Activated naive CD8-positive, alpha-beta T cell treated with anti-CD3 and anti-CD28 coated beads, Interleukin-2, amount 10 ng/mL, durations not matched to agents 7 days and 5 days (primary cell): ENCODE measurements at regions not wholly inside any gene's neighbourhood (a gene's known extent, or its start where the extent isn't known, plus 50 kb on each side); places are given as distances from the start of the nearest gene placed in this dataset.

Source experiments
- ATAC-seq: fragments of 150-1000 bp; cut with Tn5 transposase; one replicate; pipeline ENCODE4 v1.10.0; 2021; ENCODE audit warnings: low read depth, moderate library complexity
- POLR2A ChIA-PET: fragments of 350-600 bp; sonication (Branson Sonifier 250); formaldehyde crosslinking; loops from one replicate; lab custom pipeline; 2021; ENCODE audit warnings: antibody characterized with exemption; lab: Charles Lee
- DNase-seq: peaks from one replicate; pipeline ENCODE4 v3.0.0; 2021
- H3K27ac Mint-ChIP-seq: one replicate; pipeline ENCODE4 v1.8.0; 2022; ENCODE audit warnings: mild to moderate bottlenecking, mixed read lengths
- H3K27me3 Mint-ChIP-seq: one replicate; pipeline ENCODE4 v1.8.0; 2022; ENCODE audit warnings: mild to moderate bottlenecking, moderate library complexity, mixed read lengths
- H3K36me3 Mint-ChIP-seq: one replicate; pipeline ENCODE4 v1.8.0; 2021; ENCODE audit warnings: mild to moderate bottlenecking, mixed read lengths
- H3K4me1 Mint-ChIP-seq: one replicate; pipeline ENCODE4 v1.8.0; 2021; ENCODE audit warnings: mixed read lengths
- H3K4me3 Mint-ChIP-seq: one replicate; pipeline ENCODE4 v1.8.0; 2022; ENCODE audit warnings: mild to moderate bottlenecking, moderate library complexity, mixed read lengths
- H3K9me3 Mint-ChIP-seq: one replicate; pipeline ENCODE4 v1.8.0; 2021; ENCODE audit warnings: mixed read lengths

DNA sequence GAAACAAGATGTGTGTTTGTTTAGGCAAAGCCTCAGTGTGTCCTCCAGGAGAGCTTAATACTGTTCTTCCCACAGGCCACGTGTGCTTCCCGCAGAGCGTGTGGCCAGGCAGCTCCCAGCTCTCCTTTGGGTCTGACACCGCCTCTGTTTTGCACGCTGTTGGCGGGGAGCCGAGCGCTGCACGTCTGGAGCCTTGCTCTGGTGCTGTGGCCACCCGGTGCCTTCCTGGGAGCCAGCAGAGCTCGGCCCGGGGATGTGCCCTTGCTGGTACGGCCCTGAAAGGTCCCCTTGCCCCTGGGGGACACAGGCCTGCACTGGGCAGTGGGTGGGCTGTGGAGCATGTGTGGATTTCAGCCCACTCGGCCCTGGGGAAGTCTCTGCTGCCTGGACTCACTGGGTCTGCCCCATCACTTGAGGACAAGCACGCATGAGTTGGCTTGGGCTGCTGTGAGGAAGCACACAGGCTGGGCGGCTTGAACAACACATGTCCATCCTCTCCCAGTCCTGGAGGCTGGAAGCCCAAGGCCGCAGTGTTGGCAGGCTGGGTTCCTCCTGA is 160.7 kb upstream of the HDAC4 start:
- H3K36me3 Mint-ChIP-seq, result no peaks in the 10 kb centered on the region
- no peak for DNase-seq
- no peak overlapping the region for H3K4me3 Mint-ChIP-seq
- H3K4me1 Mint-ChIP-seq, result no peaks in the 10 kb centered on the region
- POLR2A ChIA-PET, result no interaction called here
- ATAC-seq, result no peak
- H3K27ac Mint-ChIP-seq, result no peak overlapping the region
- no peaks in the 10 kb centered on the region for H3K9me3 Mint-ChIP-seq
- H3K27me3 Mint-ChIP-seq, result peaks cover 8% of the 10 kb centered on the region

DNA sequence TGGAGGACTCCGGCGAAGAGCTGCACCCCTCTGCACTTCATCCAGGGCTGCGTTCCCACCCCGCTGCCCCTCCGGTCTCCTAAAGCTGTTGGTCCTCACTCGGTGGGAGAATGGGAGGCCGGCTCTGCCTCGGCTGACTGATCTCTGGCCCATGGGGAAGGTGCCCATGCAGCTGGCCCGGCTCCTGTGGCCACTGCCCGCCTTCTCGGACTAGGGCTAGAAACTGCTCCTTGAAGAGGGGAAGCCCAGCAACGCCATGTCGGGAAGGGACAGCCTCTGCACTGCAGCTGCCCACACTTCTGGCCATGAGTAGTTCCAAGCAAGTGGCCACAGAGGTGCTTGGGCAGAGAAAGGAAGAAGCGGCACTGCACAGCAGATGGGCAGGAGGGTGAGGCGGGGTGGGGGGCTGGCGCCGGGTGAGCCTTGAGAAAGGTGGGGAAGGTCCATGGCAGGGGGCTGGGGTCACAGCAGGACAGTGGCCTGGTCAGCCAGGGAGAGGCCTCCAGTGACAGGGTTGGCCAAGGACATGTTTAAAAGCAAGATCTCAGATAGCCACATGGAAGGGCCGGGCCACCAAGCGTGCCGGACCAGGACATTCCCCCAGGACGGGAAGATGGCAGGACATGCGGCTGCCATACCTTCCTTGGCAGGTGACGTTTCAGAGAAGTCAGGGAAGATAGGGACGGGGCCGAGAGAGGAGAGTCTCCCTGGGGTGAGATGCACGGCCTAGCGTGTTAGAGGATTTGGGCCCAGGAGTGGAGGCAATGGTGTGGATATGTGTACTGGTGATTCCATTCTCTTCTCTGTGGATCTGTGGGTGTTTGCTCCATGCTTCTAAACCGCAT is 158.8 kb upstream of the HDAC4 start:
- ATAC-seq, result no peak
- H3K27ac Mint-ChIP-seq, result no peak overlapping the region
- H3K4me3 Mint-ChIP-seq, result no peak overlapping the region
- peaks cover 19% of the 10 kb centered on the region for H3K27me3 Mint-ChIP-seq
- H3K36me3 Mint-ChIP-seq, result no peaks in the 10 kb centered on the region
- POLR2A ChIA-PET, result no interaction called here
- no peaks in the 10 kb centered on the region for H3K9me3 Mint-ChIP-seq
- peaks cover 1% of the 10 kb centered on the region for H3K4me1 Mint-ChIP-seq
- DNase-seq, result no peak

DNA sequence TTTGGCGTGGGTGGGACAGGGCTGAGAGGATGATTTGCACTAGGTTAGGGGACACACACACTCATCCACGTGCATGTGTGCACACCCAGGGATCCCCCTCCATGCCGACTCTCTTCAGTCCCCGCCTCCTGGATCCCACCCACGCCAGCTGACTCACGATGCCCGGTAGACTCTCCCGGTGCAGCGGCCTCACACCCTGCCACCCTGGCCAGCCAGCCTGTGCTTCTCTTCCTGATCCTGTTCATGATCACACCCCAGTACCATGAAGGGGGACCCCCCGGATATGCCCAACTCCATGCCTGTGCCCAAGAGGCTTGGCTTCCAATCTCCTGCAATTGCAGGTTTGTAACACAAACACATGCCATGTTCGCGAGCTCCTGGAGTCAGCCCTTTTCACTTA is 157.8 kb upstream of the HDAC4 start:
- peaks cover 1% of the 10 kb centered on the region for H3K4me1 Mint-ChIP-seq
- no peak for DNase-seq
- POLR2A ChIA-PET, result no interaction called here
- no peaks in the 10 kb centered on the region for H3K9me3 Mint-ChIP-seq
- ATAC-seq, result no peak
- H3K27me3 Mint-ChIP-seq, result peaks cover 27% of the 10 kb centered on the region
- no peak overlapping the region for H3K4me3 Mint-ChIP-seq
- no peaks in the 10 kb centered on the region for H3K36me3 Mint-ChIP-seq
- no peak overlapping the region for H3K27ac Mint-ChIP-seq

DNA sequence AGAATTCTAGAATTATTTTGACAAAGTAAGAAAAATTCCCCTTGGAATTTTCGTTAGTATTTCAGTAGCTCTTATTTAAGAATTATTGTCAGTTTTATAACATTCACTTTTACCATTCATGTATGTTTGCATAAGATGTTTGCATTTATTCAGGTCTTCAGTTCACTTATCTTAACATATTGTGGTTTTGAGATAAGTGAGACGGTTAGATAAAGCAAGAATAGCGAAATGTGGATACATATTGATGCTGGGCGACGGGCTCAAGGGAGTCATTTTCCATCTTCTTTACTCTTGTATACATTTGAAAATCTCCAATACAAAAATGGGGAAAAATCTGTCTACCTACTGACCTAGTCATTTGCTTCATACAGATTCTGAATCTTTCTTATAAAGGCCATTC is 156.7 kb upstream of the HDAC4 start:
- H3K27ac Mint-ChIP-seq, result no peak overlapping the region
- H3K4me3 Mint-ChIP-seq, result no peak overlapping the region
- peaks cover 30% of the 10 kb centered on the region for H3K27me3 Mint-ChIP-seq
- DNase-seq (no peak), ATAC-seq (no peak)
- H3K9me3 Mint-ChIP-seq, result no peaks in the 10 kb centered on the region
- POLR2A ChIA-PET, result no interaction called here
- H3K4me1 Mint-ChIP-seq, result peaks cover 10% of the 10 kb centered on the region
- no peaks in the 10 kb centered on the region for H3K36me3 Mint-ChIP-seq

DNA sequence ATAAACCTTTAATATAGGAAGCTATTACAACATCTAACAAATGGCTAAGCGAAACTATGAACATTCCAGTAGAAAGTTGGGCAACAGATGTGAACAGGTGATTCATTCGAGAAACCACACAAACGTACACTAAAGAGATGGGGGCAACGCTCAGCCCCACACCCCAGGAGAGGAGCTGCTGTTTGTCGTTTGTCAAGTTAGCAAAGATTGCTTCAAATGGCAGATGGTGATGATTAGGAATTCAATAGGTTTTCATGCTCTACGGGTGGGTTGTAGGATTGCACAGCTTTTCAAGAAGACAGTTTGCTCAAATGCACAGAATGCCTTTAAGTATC is 154.7 kb upstream of the HDAC4 start:
- Mint-ChIP-seq H3K4me3 (no peak overlapping the region), H3K27me3 (peaks cover 36% of the 10 kb centered on the region), H3K27ac (no peak overlapping the region), H3K9me3 (no peaks in the 10 kb centered on the region), H3K4me1 (peaks cover 10% of the 10 kb centered on the region), H3K36me3 (no peaks in the 10 kb centered on the region)
- POLR2A ChIA-PET, result no interaction called here
- ATAC-seq (no peak), DNase-seq (no peak)

DNA sequence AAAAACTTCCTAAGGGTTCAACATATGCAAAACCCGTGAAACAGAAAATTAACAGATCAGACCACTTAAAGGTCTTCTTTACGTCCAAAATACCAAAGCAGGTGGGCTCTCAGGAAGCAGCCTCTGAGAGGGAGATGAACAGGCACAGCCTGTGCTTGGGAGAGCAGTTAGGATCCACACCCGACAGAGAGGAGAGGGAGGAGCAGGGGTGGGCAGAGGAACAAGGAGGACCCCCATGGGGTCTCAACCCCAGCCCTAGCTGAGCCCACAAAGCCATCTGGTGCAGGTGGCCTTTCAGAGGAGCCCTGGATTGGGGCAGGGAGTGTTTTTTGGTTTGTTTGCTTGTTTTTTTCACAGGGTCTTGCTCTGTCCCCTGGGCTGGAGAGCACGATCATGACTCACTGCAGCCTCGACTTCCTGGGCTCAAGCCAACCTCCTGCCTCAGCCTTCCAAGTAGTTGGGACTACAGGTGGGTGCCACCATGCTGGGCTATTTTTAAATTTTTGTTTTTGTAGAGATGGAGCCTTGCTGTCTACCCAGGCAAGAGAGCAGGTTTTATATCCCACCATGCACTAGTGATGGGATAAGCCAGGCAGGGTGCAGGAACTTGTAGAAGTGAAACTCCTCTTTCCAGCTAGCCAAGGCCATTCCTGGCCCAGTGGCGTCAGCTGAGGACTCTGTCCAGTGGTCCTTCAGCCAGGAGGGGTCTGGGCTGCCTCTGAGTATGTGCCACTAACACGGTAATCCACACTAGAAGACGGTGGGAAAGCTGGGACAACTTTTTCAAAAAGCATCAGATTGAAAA is 154.1 kb upstream of the HDAC4 start:
- Mint-ChIP-seq H3K36me3 (no peaks in the 10 kb centered on the region), H3K4me1 (peaks cover 10% of the 10 kb centered on the region)
- POLR2A ChIA-PET, result no interaction called here

DNA sequence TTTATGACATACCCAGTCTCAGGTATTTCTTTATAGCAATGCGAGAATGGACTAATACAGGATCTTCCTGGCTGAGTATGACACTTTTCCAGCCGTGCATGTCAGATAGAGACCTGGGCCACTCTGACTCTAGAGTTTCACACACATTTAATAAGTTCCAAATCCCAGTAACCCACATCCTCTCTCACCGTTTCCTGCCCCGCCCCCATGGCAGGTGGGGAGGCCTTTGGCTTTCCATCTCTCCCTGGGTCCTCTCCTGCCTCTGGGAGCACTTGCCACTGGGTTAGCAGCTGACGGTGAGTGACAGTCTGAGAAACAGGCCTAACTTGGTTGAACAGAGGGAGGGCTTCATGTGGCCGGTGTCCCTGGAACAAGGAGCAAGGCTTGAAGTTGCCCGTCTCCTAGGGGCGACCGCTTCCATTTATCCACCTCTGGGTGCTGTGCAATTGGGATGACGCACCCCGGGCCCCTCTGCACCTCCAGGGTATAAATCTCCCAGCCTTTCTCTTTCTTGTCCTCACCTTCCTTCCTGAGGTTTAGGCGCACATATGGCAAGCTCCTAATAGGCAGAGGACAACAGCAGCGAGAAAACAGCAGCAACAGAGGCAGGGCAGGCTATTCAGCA is 152.7 kb upstream of the HDAC4 start:
- Mint-ChIP-seq H3K4me3 (no peak overlapping the region), H3K27me3 (peaks cover 49% of the 10 kb centered on the region), H3K36me3 (no peaks in the 10 kb centered on the region), H3K9me3 (no peaks in the 10 kb centered on the region), H3K27ac (no peak overlapping the region), H3K4me1 (peaks cover 22% of the 10 kb centered on the region)
- POLR2A ChIA-PET, result no interaction called here
- no peak for DNase-seq
- no peak for ATAC-seq

More for the DNA sequence above, 154.1 kb upstream of the HDAC4 start:
- Mint-ChIP-seq H3K27me3 (peaks cover 40% of the 10 kb centered on the region), H3K9me3 (no peaks in the 10 kb centered on the region), H3K27ac (no peak overlapping the region), H3K4me3 (no peak overlapping the region)
- ATAC-seq, result no peak
- DNase-seq, result no peak

DNA sequence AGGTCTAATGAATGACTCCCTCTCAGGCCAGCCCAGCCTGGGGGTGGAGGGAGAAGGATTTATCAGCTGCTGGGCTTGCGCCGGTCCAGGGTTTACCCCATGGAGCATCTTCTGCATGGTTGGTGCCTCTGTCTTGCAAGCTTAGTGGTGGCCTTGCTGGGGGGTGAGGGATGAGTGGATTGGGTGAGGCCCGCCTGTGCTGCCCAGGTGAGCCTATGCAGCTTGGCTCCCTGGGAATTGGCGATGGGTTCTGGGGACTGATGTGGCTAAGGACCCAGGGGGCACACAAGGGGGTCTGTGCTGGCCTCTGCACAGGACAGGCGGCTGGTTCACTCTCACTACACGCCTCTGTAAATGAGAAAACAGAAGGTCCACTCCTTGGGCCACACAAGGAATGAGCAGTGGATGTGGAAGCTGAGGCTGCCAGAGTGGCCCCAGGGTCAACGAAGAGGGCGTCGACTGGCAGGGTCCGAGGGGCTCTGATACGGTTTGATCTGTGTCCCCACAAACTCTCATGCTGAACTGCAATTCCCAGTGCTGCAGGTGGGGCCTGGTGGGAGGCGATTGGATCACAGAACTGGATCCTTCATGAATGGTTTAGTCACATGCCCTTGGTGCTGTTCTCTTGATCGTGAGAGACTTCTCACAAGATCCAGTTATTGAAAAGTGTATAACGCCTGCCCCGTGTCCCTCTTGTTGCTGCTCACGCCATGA is 151.6 kb upstream of the HDAC4 start:
- no peaks in the 10 kb centered on the region for H3K9me3 Mint-ChIP-seq
- no peaks in the 10 kb centered on the region for H3K36me3 Mint-ChIP-seq
- H3K4me1 Mint-ChIP-seq, result peaks cover 28% of the 10 kb centered on the region
- POLR2A ChIA-PET, result no interaction called here
- H3K4me3 Mint-ChIP-seq, result no peak overlapping the region
- H3K27ac Mint-ChIP-seq, result no peak overlapping the region
- ATAC-seq (no peak), DNase-seq (no peak)
- H3K27me3 Mint-ChIP-seq, result peaks cover 53% of the 10 kb centered on the region

DNA sequence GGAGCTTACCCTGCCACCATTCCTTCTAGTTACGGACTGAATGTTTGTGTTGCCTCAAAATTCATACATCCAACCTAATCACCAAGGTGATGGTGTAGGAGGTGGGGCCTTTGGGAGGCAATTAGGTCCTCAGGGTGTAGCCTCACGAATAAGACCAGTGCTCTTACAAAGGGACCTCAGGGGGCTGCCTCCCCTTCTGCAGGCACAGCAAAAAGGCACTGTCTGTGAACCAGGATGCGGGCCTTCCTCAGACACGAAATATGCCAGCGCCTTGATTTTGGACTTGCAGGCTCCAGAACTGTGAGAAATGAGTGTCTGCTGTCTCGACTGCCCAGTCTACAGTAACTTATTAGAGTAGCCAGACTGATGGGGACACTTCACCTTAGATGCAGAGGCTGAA is 150.4 kb upstream of the HDAC4 start:
- ATAC-seq, result no peak
- POLR2A ChIA-PET, result no interaction called here
- Mint-ChIP-seq H3K27ac (no peak overlapping the region), H3K9me3 (no peaks in the 10 kb centered on the region), H3K4me1 (peaks cover 29% of the 10 kb centered on the region), H3K4me3 (no peak overlapping the region), H3K27me3 (peaks cover 46% of the 10 kb centered on the region), H3K36me3 (peaks cover 1% of the 10 kb centered on the region)
- DNase-seq, result no peak

DNA sequence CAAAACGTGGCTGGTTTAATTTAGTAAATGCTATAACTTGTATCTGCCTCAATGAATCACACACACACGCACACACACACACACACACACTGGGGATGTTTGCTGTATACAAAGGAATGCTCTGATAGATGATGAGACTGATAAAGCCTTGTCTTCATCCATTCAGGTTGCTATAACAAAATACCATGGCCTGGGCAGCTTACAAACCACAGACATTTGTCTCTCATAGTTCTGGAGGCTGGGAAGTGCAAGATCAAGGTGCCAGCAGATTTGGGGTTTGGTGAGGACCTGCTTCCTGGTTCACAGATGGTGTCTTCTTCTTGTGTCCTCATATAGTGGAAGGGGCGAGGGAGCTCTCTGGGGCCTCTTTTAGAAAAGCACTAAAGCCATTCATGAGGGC is 149.5 kb upstream of the HDAC4 start:
- H3K4me1 Mint-ChIP-seq, result peaks cover 34% of the 10 kb centered on the region
- peaks cover 2% of the 10 kb centered on the region for H3K36me3 Mint-ChIP-seq
- peaks cover 41% of the 10 kb centered on the region for H3K27me3 Mint-ChIP-seq
- H3K4me3 Mint-ChIP-seq, result no peak overlapping the region
- no peak for ATAC-seq
- no peak for DNase-seq
- POLR2A ChIA-PET, result no interaction called here
- H3K9me3 Mint-ChIP-seq, result peaks cover 3% of the 10 kb centered on the region
- H3K27ac Mint-ChIP-seq, result no peak overlapping the region

DNA sequence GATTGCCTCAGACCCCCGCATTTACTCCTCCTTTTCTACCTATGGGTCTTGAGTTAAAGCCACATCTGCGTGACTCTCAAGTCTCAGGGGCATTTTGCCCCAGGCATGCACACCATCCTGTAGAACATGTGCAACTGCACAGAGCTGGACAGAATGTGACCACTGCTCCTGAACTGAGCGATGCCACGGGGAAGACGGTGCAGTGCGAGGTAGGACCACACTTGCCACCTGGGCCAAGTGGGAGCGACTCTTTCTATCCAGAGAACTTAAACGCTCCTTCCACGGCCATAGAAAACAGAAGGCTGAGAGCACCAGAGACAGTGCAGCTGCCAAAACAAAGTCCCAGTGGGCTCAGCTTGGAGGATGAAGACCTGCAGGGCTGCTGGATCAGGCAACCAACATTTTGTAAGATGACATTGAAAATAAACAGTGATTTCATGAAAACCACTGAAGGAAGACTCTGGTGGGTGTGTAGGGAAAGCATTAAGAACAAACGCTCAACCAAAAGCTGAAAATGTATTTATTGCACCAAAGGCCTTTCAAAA is 149.0 kb upstream of the HDAC4 start:
- Mint-ChIP-seq H3K27ac (no peak overlapping the region), H3K36me3 (peaks cover 3% of the 10 kb centered on the region), H3K4me3 (no peak overlapping the region), H3K27me3 (peaks cover 41% of the 10 kb centered on the region), H3K4me1 (peaks cover 40% of the 10 kb centered on the region), H3K9me3 (peaks cover 3% of the 10 kb centered on the region)
- POLR2A ChIA-PET, result no interaction called here
- DNase-seq (no peak), ATAC-seq (no peak)

DNA sequence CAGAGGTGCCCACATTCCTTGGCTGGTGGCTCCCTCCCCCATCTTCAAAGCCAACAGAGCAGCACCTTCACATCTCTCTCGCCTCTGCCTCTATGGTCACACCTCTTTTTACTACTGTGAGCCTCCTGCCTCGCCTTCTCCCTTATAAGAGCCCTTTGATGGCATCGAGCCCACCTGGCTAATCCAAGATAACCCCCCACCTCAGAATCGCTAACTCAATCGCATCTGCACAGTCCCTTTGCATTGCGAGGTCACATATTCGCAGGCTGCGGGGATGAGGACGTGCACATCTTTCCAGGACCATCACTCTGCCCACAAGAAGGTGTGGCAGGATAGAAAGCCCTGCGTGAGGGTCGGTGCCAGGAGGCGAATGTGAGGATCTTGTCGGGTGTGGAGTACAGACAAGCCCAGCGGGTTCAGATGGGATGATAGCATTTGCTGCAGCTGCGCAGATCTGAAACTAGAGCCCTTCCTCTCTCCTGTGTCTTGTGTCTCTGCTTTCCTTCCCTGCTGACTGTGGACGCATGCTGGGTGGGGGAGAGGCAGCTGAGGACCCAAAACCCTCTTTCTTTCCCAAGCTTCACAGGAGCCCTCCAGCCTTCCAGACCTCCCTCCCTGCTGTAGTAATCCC is 148.3 kb upstream of the HDAC4 start:
- DNase-seq (no peak), ATAC-seq (no peak)
- H3K27ac Mint-ChIP-seq, result peak overlapping the region; percentile 18
- H3K36me3 Mint-ChIP-seq, result peaks cover 3% of the 10 kb centered on the region
- H3K4me1 Mint-ChIP-seq, result peaks cover 44% of the 10 kb centered on the region
- H3K4me3 Mint-ChIP-seq, result no peak overlapping the region
- POLR2A ChIA-PET, result no interaction called here
- peaks cover 37% of the 10 kb centered on the region for H3K27me3 Mint-ChIP-seq
- peaks cover 7% of the 10 kb centered on the region for H3K9me3 Mint-ChIP-seq
